ENCODE measurements at regions not wholly inside any gene's neighbourhood (a gene's known extent, or its start where the extent isn't known, plus 50 kb on each side); places are given as distances from the start of the nearest gene placed in this dataset.

DNA sequence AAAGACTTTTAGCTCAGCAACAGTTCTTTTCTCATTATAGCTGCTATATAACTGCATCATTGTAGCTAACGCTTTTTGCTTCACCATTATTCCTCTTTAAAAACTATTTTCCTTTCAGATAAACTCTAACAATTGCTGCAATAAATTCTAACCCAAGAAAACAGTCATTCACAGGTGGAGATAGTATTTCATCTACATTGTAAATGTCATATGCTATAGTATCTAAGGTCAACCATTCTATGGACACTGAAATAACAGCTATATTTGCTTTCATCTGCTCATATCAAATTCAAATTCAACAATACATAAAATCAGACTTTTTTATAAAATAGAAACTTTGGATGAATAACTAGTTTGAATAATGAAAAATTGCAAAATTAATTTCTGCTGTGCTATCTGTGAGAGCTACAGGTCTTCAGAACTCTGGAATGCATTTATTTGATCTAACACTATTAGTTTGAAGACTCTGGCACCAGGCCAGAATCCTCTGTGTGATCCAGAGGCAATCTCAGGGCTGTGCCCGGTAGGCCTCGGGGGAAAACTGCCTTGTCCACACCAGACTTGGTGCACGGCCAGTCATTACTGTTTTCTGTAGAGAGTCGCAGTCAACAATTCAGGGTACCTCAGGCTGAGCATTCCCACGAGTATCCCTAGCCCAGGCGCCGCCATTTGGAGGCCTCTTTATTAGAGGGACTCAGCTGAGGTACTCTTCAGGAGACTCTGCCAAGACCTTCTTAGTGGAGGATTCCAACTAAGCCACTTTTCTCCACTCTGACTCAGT, 332.4 kb downstream of the SLC7A11 start:
- TF ChIP-seq BHLHE40 (IDR thresholded peaks at IDR 0.05; ENCODE audit: borderline replicate concordance in 1 of 2, low read depth in 2 of 2, low read length in 1 of 2), result no peak
- TF ChIP-seq SRF (IDR thresholded peaks at IDR 0.05; ENCODE audit: low read depth in 2 of 2, low read length in 2 of 2), result no peak
- TF ChIP-seq TAF1 (IDR thresholded peaks at IDR 0.05; ENCODE audit: borderline replicate concordance, low read depth, low read length), result no peak
- TF ChIP-seq CREB1 (IDR thresholded peaks at IDR 0.05; ENCODE audit: low read depth), result no peak
- TF ChIP-seq JUND (IDR thresholded peaks at IDR 0.05; ENCODE audit: low read depth, low read length), result no peak
- no peak for TF ChIP-seq HDAC6 (IDR thresholded peaks at IDR 0.05; ENCODE audit: unreplicated experiment)
- TF ChIP-seq, protein P1, sequence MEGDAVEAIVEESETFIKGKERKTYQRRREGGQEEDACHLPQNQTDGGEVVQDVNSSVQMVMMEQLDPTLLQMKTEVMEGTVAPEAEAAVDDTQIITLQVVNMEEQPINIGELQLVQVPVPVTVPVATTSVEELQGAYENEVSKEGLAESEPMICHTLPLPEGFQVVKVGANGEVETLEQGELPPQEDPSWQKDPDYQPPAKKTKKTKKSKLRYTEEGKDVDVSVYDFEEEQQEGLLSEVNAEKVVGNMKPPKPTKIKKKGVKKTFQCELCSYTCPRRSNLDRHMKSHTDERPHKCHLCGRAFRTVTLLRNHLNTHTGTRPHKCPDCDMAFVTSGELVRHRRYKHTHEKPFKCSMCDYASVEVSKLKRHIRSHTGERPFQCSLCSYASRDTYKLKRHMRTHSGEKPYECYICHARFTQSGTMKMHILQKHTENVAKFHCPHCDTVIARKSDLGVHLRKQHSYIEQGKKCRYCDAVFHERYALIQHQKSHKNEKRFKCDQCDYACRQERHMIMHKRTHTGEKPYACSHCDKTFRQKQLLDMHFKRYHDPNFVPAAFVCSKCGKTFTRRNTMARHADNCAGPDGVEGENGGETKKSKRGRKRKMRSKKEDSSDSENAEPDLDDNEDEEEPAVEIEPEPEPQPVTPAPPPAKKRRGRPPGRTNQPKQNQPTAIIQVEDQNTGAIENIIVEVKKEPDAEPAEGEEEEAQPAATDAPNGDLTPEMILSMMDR (IDR thresholded peaks at IDR 0.05 in 2 of 3, conservative IDR thresholded peaks at IDR 0.05 in 1 of 3; ENCODE audit: control insufficient read depth in 2 of 3, extremely low read depth in 1 of 3, insufficient read depth in 1 of 3, low read depth in 3 of 3, low read length in 3 of 3), result no peak
- TF ChIP-seq HDAC2 (IDR thresholded peaks at IDR 0.05), result no peak
- TF ChIP-seq, protein P2, sequence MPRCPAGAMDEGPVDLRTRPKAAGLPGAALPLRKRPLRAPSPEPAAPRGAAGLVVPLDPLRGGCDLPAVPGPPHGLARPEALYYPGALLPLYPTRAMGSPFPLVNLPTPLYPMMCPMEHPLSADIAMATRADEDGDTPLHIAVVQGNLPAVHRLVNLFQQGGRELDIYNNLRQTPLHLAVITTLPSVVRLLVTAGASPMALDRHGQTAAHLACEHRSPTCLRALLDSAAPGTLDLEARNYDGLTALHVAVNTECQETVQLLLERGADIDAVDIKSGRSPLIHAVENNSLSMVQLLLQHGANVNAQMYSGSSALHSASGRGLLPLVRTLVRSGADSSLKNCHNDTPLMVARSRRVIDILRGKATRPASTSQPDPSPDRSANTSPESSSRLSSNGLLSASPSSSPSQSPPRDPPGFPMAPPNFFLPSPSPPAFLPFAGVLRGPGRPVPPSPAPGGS (IDR thresholded peaks at IDR 0.05; ENCODE audit: borderline replicate concordance, insufficient read depth, low read depth, low read length, poor library complexity, severe bottlenecking), result no peak

Measured in GM12878 (cell line).